ENCODE measurements at regions not wholly inside any gene's neighbourhood (a gene's known extent, or its start where the extent isn't known, plus 50 kb on each side); places are given as distances from the start of the nearest gene placed in this dataset.

- TF ChIP-seq CTCF (IDR thresholded peaks at IDR 0.05 in 4 of 5, conservative IDR thresholded peaks at IDR 0.05 in 1 of 5): no peak
- TF ChIP-seq POLR2A (IDR thresholded peaks at IDR 0.05): no peak
These were observed 172.6 kb upstream of the CDH13 start for GRCh38 chr16:82454152-82454551.
